Motor neuron (in vitro differentiated cells): ENCODE measurements at regions not wholly inside any gene's neighbourhood (a gene's known extent, or its start where the extent isn't known, plus 50 kb on each side); places are given as distances from the start of the nearest gene placed in this dataset.
"Not testable (repeated sequence)": the region's sequence is repeated elsewhere in the genome, so short reads cannot be mapped to it uniquely, and the experiment has no call there.

Experiments used
- ATAC-seq, 8 experiments: fragments of 200-7000 bp; cut with Tn5 transposase; replicated peaks in 6 of 8; 2 replicates each; pipeline ENCODE4 v1.8.0; 2021; ENCODE audit warnings: mild to moderate bottlenecking in 8 of 8, moderate library complexity in 8 of 8
- H3K27ac ChIP-seq, 2 donors: fragments of 250-450 bp; sonication (Bioruptor Pico); 2 replicates each; pipeline ENCODE4 v1.9.0; 2021; ENCODE audit warnings: antibody characterized with exemption in 2 of 2, mild to moderate bottlenecking in 2 of 2, moderate library complexity in 1 of 2
- H3K4me1 ChIP-seq, 2 donors: fragments of 250-450 bp; sonication (Bioruptor Pico); replicated peaks in 1 of 2; 2 replicates each; pipeline ENCODE4 v1.6.1; 2021; ENCODE audit warnings: antibody characterized with exemption in 2 of 2, mild to moderate bottlenecking in 2 of 2, moderate library complexity in 1 of 2
- H3K4me3 ChIP-seq, 5 donors: fragments of 250-450 bp; sonication (Bioruptor Pico); 2 replicates each; pipeline ENCODE4 v1.9.0; 2021; ENCODE audit warnings: antibody characterized with exemption in 5 of 5, mild to moderate bottlenecking in 5 of 5, moderate library complexity in 4 of 5
- WGBS, 10 experiments: fragments of 450-650 bp; shearing (Covaris generic); methylation state at CpG; one replicate each; pipeline ENCODE4 v1.0.0; 2022; 5-methylcytosine and 5-hydroxymethylcytosine counted together
- in situ Hi-C, 9 experiments: fragments of 400-800 bp; cut with MboI; loops; one replicate each; pipeline ENCODE4 v1.15.0; 2021; ENCODE audit warnings: low sequenced_read_pairs in 9 of 9, low pct_unique_long_range_greater_than_20kb in 2 of 9; ENCODE audit not compliant: unreplicated experiment in 9 of 9

DNA sequence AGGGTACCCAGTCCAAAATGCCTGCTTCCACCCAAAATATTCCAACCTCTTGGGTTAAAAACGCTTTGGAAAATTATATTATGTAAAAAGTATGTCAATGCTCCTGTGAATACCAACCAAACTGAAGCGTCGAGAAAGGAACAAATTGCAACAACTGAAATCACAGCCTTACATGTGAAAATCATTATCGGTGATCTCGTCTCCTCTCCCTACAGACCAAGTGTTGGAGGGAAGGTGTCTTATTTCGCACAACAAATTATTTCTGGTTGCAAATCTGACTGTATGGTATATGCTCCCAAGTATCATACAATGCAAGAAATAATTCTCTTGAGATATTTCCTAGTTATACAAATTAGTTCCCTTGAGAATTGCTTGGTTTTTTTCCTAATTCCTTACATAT, 89.3 kb upstream of the CDYL2 start:
- WGBS, 10 experiments: 33 to 96% (median 80%) methylated on average over 1 to 6 of the region's 6 CpGs; no CpG with 5 or more reads in 1 of the 10 experiments
- Histone ChIP-seq H3K4me1 (no peaks in the 10 kb centered on the region), H3K4me3 (no peak overlapping the region), H3K27ac (no peak overlapping the region)
- ATAC-seq: no peak
- in situ Hi-C loops: no loop called here

DNA sequence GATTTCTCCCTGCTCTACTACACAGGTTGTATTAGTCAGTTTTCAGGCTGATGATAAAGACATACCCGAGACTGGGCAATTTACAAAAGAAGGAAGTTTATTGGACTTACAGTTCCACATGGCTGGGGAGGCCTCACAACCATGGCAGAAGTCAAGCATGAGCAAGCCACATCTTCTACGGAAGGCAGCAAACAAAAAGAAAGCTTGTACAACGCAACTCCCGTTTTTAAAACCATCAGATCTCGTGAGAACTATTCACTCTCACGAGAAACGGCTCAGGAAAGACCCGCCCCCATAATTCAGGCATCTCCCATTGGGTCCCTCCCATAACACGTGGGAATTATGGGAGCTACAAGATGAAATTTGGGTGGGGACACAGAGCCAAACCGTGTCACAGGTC, 88.0 kb upstream of the CDYL2 start:
- ATAC-seq, H3K4me1 ChIP-seq, H3K27ac ChIP-seq, H3K4me3 ChIP-seq, in situ Hi-C loops: not testable (repeated sequence)
- 34 to 90% (median 80%) methylated on average over 1 to 9 of the region's 10 CpGs; no CpG with 5 or more reads in 2 of the 10 experiments for WGBS, 10 experiments

DNA sequence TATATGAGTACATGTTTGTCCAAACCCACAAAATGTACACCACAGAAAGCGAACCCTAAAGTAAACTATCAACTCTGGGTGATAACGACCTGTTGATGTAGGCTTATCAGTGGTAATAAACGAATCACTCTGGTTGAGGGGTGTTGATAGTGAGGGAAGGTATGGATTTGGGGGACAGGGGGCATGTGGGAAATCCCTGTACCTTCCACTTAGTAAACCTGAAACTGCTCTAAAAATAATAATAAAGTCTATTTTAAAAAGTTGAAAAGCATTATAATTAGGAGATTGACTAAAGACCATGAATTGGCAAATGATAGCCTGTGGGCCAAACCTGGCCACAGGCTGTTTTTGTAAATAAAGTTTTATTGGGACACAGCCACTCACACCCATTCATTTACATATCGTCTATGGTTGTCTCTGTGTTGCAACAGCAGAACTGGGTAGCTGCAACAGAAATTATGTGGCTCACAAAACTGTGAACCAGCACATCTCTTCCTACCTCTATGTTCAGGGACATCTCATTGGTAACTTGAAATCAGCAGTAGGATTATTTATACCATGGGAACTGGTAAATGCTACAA, 85.5 kb upstream of the CDYL2 start:
- in situ Hi-C loops: no loop called here
- ATAC-seq: no peak
- no peak overlapping the region for H3K4me3 ChIP-seq
- no peak overlapping the region for H3K27ac ChIP-seq
- 8 to 100% (median 75%) methylated on average over 1 to 4 of the region's 4 CpGs for WGBS, 10 experiments
- no peaks in the 10 kb centered on the region for H3K4me1 ChIP-seq

DNA sequence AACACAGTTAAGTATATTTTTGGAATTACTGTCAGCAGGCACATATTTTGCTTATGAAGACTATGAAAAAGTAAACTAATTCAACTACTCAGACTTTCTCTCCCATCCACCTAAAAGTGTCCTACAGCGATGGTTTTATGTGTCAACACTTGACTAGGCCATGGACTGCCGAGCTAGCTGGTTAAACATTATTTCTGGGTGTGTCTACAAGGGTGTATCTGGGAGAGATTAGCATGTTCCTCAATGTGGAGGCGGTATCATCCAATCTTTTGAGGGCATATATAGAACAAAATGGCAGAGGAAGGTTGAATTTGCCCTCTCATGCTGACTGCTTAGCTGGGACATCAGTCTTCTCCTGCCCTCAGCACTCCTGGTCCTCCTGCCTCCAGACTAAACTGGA, 82.7 kb upstream of the CDYL2 start:
- Histone ChIP-seq H3K4me1 (no peaks in the 10 kb centered on the region), H3K27ac (no peak overlapping the region), H3K4me3 (no peak overlapping the region)
- in situ Hi-C loops: no loop called here
- peak in 1 of 8 experiments; percentile 32 for ATAC-seq
- WGBS, 10 experiments: 17 to 100% (median 68%) methylated on average over 1 to 3 of the region's 3 CpGs; no CpG with 5 or more reads in 2 of the 10 experiments

DNA sequence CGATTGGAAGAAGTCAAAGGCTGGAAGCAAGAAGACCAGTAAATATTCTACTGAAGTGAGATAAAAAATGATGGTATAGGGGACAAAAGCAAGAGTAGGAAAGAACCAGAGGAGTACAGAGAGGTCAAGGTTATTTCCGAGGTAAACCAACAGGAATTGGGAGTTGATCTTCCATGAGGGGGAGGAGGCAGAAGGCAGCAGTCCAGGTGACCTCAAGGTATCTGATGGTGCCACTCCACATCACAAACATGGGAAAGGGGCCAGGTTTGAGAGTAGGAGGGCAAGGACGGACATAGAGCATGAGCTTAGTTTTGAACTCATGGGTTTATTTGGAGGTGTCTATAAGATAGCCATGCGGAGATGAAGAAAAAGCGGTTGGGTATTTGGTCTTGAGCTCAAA, 79.4 kb upstream of the CDYL2 start:
- WGBS, 10 experiments: 0 to 84% (median 64%) methylated on average over 1 to 5 of the region's 5 CpGs; no CpG with 5 or more reads in 1 of the 10 experiments
- in situ Hi-C loops: no loop called here
- H3K4me3 ChIP-seq: no peak overlapping the region
- no peak overlapping the region for H3K27ac ChIP-seq
- ATAC-seq: no peak
- no peaks in the 10 kb centered on the region for H3K4me1 ChIP-seq

DNA sequence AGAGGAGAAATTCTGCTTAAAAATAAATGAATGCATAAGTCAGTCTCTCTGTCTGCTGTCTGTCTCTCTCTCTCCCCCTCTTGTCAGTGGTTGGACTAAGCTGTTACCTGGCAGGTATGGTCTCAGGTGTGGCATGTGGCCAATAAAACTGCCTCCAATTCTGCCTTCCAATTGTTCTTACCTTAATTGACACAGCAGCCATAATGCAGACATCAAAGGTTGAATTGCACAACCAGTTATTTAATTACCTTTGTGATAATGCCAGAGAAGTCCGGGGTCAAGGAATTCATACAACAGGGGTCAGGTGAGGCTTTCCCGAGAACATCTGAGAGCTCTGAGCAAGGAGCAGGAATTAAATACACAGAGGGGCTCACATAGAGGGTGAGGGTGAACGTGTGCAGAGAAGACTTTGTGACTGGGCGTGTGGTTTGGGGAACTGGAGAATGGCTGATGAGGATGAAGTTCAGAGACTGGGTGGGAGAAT, 78.8 kb upstream of the CDYL2 start:
- no peak overlapping the region for H3K27ac ChIP-seq
- 20 to 84% (median 65%) methylated on average over 1 to 4 of the region's 4 CpGs; no CpG with 5 or more reads in 3 of the 10 experiments for WGBS, 10 experiments
- in situ Hi-C loops: no loop called here
- no peaks in the 10 kb centered on the region for H3K4me1 ChIP-seq
- no peak overlapping the region for H3K4me3 ChIP-seq
- ATAC-seq: no peak

DNA sequence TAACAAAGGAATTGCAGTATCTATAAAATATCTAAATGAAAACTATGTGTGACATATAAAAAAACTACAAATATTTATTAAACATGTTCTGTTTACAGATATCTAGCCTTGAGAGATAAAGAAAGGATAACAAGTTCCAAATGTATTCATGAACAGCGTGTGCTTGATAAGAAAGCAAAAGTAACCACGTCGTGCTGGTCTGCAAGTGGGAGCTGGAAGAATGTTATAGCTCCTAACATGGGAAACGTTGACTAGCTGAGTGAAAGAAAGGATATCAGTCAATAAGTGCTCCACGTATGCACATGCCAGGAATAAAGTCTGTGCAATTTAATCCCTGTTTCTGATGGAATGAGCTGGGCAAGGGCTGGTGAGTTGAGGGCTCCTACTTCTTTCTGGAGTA, 71.2 kb upstream of the CDYL2 start:
- in situ Hi-C loops: no loop called here
- no peak for ATAC-seq
- 0 to 100% (median 67%) methylated on average over 1 to 5 of the region's 5 CpGs for WGBS, 10 experiments

DNA sequence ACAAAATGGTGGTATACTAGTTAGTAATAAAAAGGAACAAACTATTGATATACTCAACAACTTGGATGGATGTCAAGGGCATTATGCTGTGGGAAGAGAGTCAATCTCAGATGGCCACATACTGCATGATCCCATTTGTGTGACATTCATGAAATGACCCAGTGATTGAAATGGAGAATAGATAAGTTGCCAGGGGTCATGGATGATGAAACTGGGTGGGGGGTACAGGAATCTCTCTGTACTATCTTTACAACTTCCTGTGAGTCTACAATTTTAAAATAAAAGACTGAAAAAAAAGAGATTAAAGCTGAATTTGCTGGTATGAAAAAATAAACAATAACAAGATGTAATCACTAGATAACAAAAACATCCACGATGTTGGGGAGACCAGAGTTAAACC, 70.5 kb upstream of the CDYL2 start:
- WGBS, 10 experiments: 7 to 89% (median 50%) methylated on average over 1 of the region's 1 CpG; no CpG with 5 or more reads in 1 of the 10 experiments
- Histone ChIP-seq H3K4me3 (no peak overlapping the region), H3K27ac (no peak overlapping the region), H3K4me1 (no peaks in the 10 kb centered on the region)
- no peak for ATAC-seq
- in situ Hi-C loops: no loop called here

More for the DNA sequence above, 71.2 kb upstream of the CDYL2 start:
- Histone ChIP-seq H3K4me3 (no peak overlapping the region), H3K27ac (no peak overlapping the region), H3K4me1 (no peaks in the 10 kb centered on the region)

DNA sequence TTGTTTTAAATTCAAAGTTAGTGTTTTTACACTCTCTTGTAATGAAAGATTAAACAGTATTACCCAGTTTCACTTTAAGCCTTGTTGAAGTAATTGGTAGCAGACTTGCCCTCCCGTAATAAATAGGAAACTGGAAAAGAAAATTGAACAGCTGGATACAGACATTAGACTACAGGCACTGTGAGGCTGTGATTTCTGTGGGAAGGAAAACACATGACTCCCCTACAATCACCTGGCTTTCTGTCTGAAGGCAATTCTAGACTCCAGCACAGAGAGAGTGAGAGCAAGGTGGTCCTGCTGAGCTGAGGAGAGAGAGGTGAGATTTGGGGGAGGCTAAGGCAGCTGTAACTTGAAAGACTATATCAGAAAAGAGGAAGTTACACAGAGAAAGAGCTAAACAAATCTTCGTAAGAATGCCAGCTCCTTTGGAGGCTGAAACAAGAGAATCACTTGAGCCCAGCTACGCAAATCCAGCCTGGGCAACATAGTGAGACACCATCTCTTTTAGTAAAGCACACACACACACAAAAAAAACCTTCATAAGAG, 57.8 kb upstream of the CDYL2 start:
- in situ Hi-C loops: no loop called here
- no peak for ATAC-seq
- no peak overlapping the region for H3K27ac ChIP-seq
- H3K4me3 ChIP-seq: no peak overlapping the region
- H3K4me1 ChIP-seq: no peaks in the 10 kb centered on the region
- WGBS, 10 experiments: 0 to 90% (median 57%) methylated on average over 1 to 3 of the region's 3 CpGs
